Heart left ventricle (tissue), 13 donors: ENCODE measurements at regions not wholly inside any gene's neighbourhood (a gene's known extent, or its start where the extent isn't known, plus 50 kb on each side); places are given as distances from the start of the nearest gene placed in this dataset.

Experiments
- POLR2A ChIP-seq, 2 donors: fragments of 450-650 bp; IDR thresholded peaks; one replicate each; pipeline ENCODE4 v1.6.1; 2017; ENCODE audit warnings: antibody characterized with exemption in 2 of 2, mild to moderate bottlenecking in 2 of 2, moderate library complexity in 2 of 2
- TF ChIP-seq, protein P1 (sequence below), 12 donors: fragments of 200-600 bp; sonication (generic) in 4 of 12; IDR thresholded peaks; one replicate each; pipeline versions ENCODE4 v1.5.0 to v1.8.0; 2018 to 2022; ENCODE audit warnings: antibody characterized with exemption in 12 of 12, mild to moderate bottlenecking in 5 of 12
- donor health status: ischemic (EF 13 %, LVEDD 7.1; RV severe dilation, severe dysfunction).
- donor health status: DM: no; HTN: yes; CAD: no.
- donor health status: DM: no; HTN: no; CAD: no.
- donor health status: ischemic (EF 25% LVEDD 6.9; RV normal size, moderate dysfunction).
- donor health status: ischemic (EF 25% LVEDD 5.7; RV mildly dilated, moderate dysfunction).
- donor health status: ischemic (EF 35%, LVEDD 5.7; RV mildly dilated, moderate dysfunction).
- donor health status: nonischemic (EF 11% LVEDD 7.7; RV severe dilation, severe dysfunction).
- donor health status: DM: yes; HTN: yes; CAD: no.
- donor health status: PGD.
- donor health status: ischemic (EF 29% LVEDD 5.4; RV normal size, mild dysfunction).
- donor health status: nonischemic (EF 23%, LVEDD 6.1; RV moderate dilation, normal function).

DNA sequence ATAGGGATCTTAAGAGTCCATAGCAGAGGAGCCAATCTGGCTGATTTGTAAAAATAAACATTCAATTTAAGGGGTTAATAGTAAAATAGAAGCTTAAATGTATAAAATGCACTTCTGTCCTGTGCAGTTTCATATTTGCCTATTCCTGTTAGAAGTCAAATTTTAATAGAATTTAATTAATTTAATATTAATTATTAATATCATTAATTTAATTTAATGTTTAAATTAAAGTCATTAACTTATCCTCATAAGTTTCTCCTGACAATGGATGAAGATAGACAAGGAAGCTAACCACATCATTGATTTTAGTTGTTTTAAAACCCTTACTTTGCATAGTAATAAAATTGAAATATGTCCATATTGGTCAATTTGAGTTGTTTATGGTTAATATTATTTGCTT lies 1096.2 kb upstream of the EPHA6 start:
- TF ChIP-seq, protein P1, sequence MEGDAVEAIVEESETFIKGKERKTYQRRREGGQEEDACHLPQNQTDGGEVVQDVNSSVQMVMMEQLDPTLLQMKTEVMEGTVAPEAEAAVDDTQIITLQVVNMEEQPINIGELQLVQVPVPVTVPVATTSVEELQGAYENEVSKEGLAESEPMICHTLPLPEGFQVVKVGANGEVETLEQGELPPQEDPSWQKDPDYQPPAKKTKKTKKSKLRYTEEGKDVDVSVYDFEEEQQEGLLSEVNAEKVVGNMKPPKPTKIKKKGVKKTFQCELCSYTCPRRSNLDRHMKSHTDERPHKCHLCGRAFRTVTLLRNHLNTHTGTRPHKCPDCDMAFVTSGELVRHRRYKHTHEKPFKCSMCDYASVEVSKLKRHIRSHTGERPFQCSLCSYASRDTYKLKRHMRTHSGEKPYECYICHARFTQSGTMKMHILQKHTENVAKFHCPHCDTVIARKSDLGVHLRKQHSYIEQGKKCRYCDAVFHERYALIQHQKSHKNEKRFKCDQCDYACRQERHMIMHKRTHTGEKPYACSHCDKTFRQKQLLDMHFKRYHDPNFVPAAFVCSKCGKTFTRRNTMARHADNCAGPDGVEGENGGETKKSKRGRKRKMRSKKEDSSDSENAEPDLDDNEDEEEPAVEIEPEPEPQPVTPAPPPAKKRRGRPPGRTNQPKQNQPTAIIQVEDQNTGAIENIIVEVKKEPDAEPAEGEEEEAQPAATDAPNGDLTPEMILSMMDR (IDR thresholded peaks at IDR 0.05): no peak
- TF ChIP-seq POLR2A (IDR thresholded peaks at IDR 0.05): no peak
